Calu3 (cell line): ENCODE measurements at regions not wholly inside any gene's neighbourhood (a gene's known extent, or its start where the extent isn't known, plus 50 kb on each side); places are given as distances from the start of the nearest gene placed in this dataset.

Experiments
- BruUV-seq: library from RNA; stranded (reverse); fragments of 400-500 nt; replicated peaks from 2 replicates; lab custom pipeline; 2021; lab: Mats Ljungman, UMichigan
- CTCF ChIA-PET: fragments of 300-600 bp; sonication (Branson Sonifier 250); formaldehyde crosslinking; loops from one replicate; lab custom pipeline; 2022; ENCODE audit warnings: antibody characterized with exemption; lab: Charles Lee
- DNase-seq: peaks from one replicate; pipeline ENCODE4 v3.0.0; 2022
- H3K27ac Mint-ChIP-seq: one replicate; pipeline ENCODE4 v1.8.0; 2022; ENCODE audit warnings: mixed read lengths; ENCODE audit not compliant: unreplicated experiment
- H3K27me3 Mint-ChIP-seq: one replicate; pipeline ENCODE4 v1.8.0; 2022; ENCODE audit warnings: mixed read lengths; ENCODE audit not compliant: unreplicated experiment
- H3K36me3 Mint-ChIP-seq: one replicate; pipeline ENCODE4 v1.8.0; 2022; ENCODE audit warnings: mild to moderate bottlenecking, moderate library complexity, mixed read lengths; ENCODE audit not compliant: insufficient read depth, unreplicated experiment
- H3K4me1 Mint-ChIP-seq: one replicate; pipeline ENCODE4 v1.8.0; 2022; ENCODE audit warnings: mild to moderate bottlenecking, low read depth, mixed read lengths; ENCODE audit not compliant: unreplicated experiment
- H3K4me3 Mint-ChIP-seq: one replicate; pipeline ENCODE4 v1.8.0; 2022; ENCODE audit warnings: mild to moderate bottlenecking, low read depth, moderate library complexity, mixed read lengths; ENCODE audit not compliant: unreplicated experiment
- H3K9me3 Mint-ChIP-seq: one replicate; pipeline ENCODE4 v1.8.0; 2022; ENCODE audit warnings: low read depth, mixed read lengths; ENCODE audit not compliant: unreplicated experiment
- CTCF ChIP-seq: fragments of 200-600 bp; IDR thresholded peaks from one replicate; pipeline ENCODE4 v1.8.0; 2022; ENCODE audit warnings: antibody characterized with exemption; ENCODE audit not compliant: unreplicated experiment
- intact Hi-C: fragments of 100-400 bp; cut with micrococcal nuclease; formaldehyde crosslinking; loops from one replicate; pipeline ENCODE4 v1.10.0; 2022; ENCODE audit not compliant: unreplicated experiment

- intact Hi-C loops: loop anchor here (5.0 to 10.0 kb wide), 2 partner anchors 1299 to 1532 kb away; no protein-coding TSS in a partner anchor
- peaks cover 17% of the 10 kb centered on the region for H3K9me3 Mint-ChIP-seq
- CTCF ChIA-PET: no interaction called here
- no peak overlapping the region for H3K27ac Mint-ChIP-seq
- DNase-seq: no peak
- no peak for TF ChIP-seq CTCF
- H3K4me1 Mint-ChIP-seq: no peaks in the 10 kb centered on the region
- no peaks in the 10 kb centered on the region for H3K36me3 Mint-ChIP-seq
- H3K27me3 Mint-ChIP-seq: no peaks in the 10 kb centered on the region
- no peak overlapping the region for H3K4me3 Mint-ChIP-seq
- no TSS peak for BruUV-seq
These were observed 264.8 kb upstream of the TENM4 start for GRCh38 chr11:79705648-79706047.

DNA sequence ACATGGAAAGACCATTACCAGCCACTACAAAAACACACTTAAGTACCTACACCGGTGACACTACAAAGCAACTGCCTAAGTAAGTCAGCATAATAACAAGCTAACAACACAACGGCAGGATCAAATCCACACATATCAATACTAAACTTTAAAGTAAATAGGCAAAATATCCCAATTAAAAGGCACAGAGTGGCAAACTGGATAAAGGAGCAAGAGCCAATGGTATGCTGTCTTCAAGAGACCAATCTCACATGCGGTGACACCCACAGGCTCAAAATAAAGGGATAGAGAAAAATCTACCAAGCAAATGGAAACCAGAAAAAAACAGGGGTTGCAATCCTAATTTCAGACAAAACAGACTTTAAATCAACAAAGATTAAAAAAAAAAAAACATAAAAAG is 261.5 kb upstream of the TENM4 start:
- no peak for DNase-seq
- no TSS peak for BruUV-seq
- H3K27me3 Mint-ChIP-seq: no peaks in the 10 kb centered on the region
- H3K9me3 Mint-ChIP-seq: peaks cover 20% of the 10 kb centered on the region
- H3K36me3 Mint-ChIP-seq: no peaks in the 10 kb centered on the region
- TF ChIP-seq CTCF: no peak
- no peak overlapping the region for H3K4me3 Mint-ChIP-seq
- no peak overlapping the region for H3K27ac Mint-ChIP-seq
- intact Hi-C loops: loop anchor here (10.0 kb wide), 1 partner anchor 1302 kb away; no protein-coding TSS in a partner anchor
- CTCF ChIA-PET: interaction anchor here (0.7 kb wide), 1 partner anchor 675 kb away, joined by 5 read pairs; no protein-coding TSS in a partner anchor
- no peaks in the 10 kb centered on the region for H3K4me1 Mint-ChIP-seq

DNA sequence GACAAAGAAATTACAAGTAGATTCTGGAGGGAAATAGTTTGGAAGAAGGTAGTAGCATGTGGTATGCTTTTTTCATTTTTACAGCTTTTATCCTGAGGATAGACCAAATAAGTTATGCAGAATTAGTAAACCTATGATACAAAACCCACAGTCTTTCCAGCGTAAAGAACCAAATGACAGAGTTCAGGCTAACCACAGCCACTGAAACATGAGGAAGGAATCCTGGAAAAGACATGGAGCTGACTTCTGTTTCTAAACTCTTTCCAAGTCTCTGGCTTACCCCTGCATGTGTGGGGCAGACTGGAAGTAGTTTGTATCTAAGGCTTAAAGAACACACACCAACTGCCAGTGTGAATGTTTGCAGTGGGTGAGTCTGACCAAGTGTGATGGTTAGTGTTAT is 258.4 kb upstream of the TENM4 start:
- no peaks in the 10 kb centered on the region for H3K36me3 Mint-ChIP-seq
- peaks cover 17% of the 10 kb centered on the region for H3K9me3 Mint-ChIP-seq
- H3K27me3 Mint-ChIP-seq: no peaks in the 10 kb centered on the region
- DNase-seq: no peak
- H3K27ac Mint-ChIP-seq: no peak overlapping the region
- intact Hi-C loops: no loop called here
- H3K4me1 Mint-ChIP-seq: no peaks in the 10 kb centered on the region
- no TSS peak for BruUV-seq
- no peak overlapping the region for H3K4me3 Mint-ChIP-seq
- TF ChIP-seq CTCF: no peak
- CTCF ChIA-PET: no interaction called here

GRCh38 chr11:79697905-79698304 is 257.1 kb upstream of the TENM4 start:
- intact Hi-C loops: no loop called here
- TF ChIP-seq CTCF: no peak
- DNase-seq: no peak
- H3K9me3 Mint-ChIP-seq: peaks cover 14% of the 10 kb centered on the region
- H3K27me3 Mint-ChIP-seq: no peaks in the 10 kb centered on the region
- H3K36me3 Mint-ChIP-seq: no peaks in the 10 kb centered on the region
- BruUV-seq: no TSS peak
- no peaks in the 10 kb centered on the region for H3K4me1 Mint-ChIP-seq
- H3K4me3 Mint-ChIP-seq: no peak overlapping the region
- H3K27ac Mint-ChIP-seq: no peak overlapping the region
- CTCF ChIA-PET: no interaction called here
